ENCODE measurements at regions not wholly inside any gene's neighbourhood (a gene's known extent, or its start where the extent isn't known, plus 50 kb on each side); places are given as distances from the start of the nearest gene placed in this dataset.

DNA sequence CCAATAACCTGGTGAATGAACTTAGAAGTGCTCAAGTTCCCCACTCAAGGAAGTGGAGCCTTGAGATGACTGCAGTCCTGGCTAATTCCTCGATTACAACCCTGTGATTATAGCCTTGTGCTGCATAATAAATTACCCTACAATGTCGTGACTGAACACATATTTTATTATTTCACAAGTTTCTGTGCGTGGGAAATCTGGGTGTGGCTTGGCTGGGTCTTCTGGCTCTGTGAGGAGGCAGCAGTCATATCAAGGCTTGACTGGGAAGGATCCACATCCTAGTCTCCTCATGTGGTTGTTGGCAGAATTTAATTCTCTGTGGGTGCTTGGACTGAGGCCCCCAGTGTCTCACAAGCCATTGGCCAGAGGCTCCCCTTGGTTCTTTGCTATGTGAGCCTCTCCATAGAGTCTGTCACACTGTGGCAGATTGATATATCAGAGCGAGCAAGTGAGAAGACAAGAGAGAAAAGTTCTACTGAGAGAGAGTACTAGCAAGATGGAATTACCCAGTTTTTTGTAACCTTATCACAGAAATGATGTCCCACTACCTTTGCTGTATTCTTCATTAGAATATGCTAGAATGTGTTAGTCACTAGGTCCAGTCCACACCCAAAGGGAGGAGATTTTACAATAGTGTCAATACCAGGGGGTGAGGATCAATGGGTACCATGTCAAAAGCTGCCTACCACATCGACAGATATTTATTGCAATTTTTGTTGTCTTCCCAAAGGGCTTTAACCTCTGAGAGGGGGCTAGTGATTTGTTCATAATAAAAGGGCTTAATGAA lies 102.8 kb upstream of the TBC1D5 start:
- H4K20me1 ChIP-seq (ENCODE audit: control insufficient read depth, extremely low read depth, insufficient read depth, low read length), result no peaks in the 10 kb centered on the region
- H3K9me1 ChIP-seq (ENCODE audit: control insufficient read depth, extremely low read depth, insufficient read depth, low read length), result no peaks in the 10 kb centered on the region
- no peaks in the 10 kb centered on the region for H3K36me3 ChIP-seq (ENCODE audit: control insufficient read depth in 2 of 2, extremely low read depth in 1 of 2, insufficient read depth in 2 of 2, low read length in 2 of 2)
- no peaks in the 10 kb centered on the region for H3K79me2 ChIP-seq (ENCODE audit: control insufficient read depth, insufficient read depth, low read length)
- dilution Hi-C loops (cut with MboI; ENCODE audit: extremely low pct_ligation_motif_present, low sequenced_read_pairs), result no loop called here
- H2AFZ ChIP-seq (ENCODE audit: control insufficient read depth, low read length), result no peak overlapping the region
- no peaks in the 10 kb centered on the region for H3K27me3 ChIP-seq (ENCODE audit: control insufficient read depth, extremely low read depth, insufficient read depth, low read length)
- no peak for TF ChIP-seq EZH2 (IDR thresholded peaks at IDR 0.05; ENCODE audit: low read length)
- TF ChIP-seq, protein P1, sequence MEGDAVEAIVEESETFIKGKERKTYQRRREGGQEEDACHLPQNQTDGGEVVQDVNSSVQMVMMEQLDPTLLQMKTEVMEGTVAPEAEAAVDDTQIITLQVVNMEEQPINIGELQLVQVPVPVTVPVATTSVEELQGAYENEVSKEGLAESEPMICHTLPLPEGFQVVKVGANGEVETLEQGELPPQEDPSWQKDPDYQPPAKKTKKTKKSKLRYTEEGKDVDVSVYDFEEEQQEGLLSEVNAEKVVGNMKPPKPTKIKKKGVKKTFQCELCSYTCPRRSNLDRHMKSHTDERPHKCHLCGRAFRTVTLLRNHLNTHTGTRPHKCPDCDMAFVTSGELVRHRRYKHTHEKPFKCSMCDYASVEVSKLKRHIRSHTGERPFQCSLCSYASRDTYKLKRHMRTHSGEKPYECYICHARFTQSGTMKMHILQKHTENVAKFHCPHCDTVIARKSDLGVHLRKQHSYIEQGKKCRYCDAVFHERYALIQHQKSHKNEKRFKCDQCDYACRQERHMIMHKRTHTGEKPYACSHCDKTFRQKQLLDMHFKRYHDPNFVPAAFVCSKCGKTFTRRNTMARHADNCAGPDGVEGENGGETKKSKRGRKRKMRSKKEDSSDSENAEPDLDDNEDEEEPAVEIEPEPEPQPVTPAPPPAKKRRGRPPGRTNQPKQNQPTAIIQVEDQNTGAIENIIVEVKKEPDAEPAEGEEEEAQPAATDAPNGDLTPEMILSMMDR (optimal IDR thresholded peaks at IDR 0.05 in 1 of 3, IDR thresholded peaks at IDR 0.05 in 1 of 3, conservative IDR thresholded peaks at IDR 0.05 in 1 of 3; ENCODE audit: extremely low read depth in 1 of 3, insufficient read depth in 2 of 3, low read length in 3 of 3), result no peak
- DNase-seq (ENCODE audit: low read depth, low spot score) (no peak), FAIRE-seq (no peak)
- H3K9me3 ChIP-seq (ENCODE audit: control insufficient read depth, low read depth, low read length), result no peaks in the 10 kb centered on the region
- H3K4me3 ChIP-seq (ENCODE audit: control insufficient read depth in 2 of 3, extremely low read depth in 1 of 3, insufficient read depth in 2 of 3, low read depth in 1 of 3, low read length in 3 of 3), result no peak overlapping the region
- H3K27ac ChIP-seq (ENCODE audit: control insufficient read depth, insufficient read depth, low read length), result no peak overlapping the region
- no peak overlapping the region for H3K4me2 ChIP-seq (ENCODE audit: control insufficient read depth, extremely low read depth, insufficient read depth, low read depth, low read length)
- no peaks in the 10 kb centered on the region for H3K4me1 ChIP-seq (ENCODE audit: control insufficient read depth, extremely low read depth, insufficient read depth, low read length)
- H3K9ac ChIP-seq (ENCODE audit: control insufficient read depth, extremely low read depth, insufficient read depth, low read length), result no peak overlapping the region

DNA sequence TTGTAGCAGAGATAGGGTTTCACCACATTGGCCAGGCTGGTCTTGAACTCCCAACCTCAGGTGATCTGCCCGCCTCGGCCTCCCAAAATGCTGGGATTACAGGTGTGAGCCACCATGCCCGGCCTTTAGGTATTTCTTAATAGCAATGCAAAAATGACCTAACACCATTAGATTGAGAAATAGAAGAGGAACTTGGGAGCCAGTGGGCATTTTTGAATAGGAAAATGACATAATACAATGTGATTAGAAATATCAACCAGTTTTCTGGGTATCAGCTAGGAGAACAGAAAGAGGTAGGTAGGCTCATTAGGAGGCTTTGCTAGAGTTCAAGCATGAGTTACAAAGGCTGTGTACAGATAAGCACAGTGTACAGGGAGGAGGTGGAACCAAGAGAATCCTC lies 101.8 kb upstream of the TBC1D5 start:
- dilution Hi-C loops (cut with MboI; ENCODE audit: extremely low pct_ligation_motif_present, low sequenced_read_pairs), result no loop called here
- Histone ChIP-seq H4K20me1 (ENCODE audit: control insufficient read depth, extremely low read depth, insufficient read depth, low read length) (no peaks in the 10 kb centered on the region), H3K9ac (ENCODE audit: control insufficient read depth, extremely low read depth, insufficient read depth, low read length) (no peak overlapping the region), H3K79me2 (ENCODE audit: control insufficient read depth, insufficient read depth, low read length) (no peaks in the 10 kb centered on the region), H3K27ac (ENCODE audit: control insufficient read depth, insufficient read depth, low read length) (no peak overlapping the region), H3K4me3 (ENCODE audit: control insufficient read depth in 2 of 3, extremely low read depth in 1 of 3, insufficient read depth in 2 of 3, low read depth in 1 of 3, low read length in 3 of 3) (no peak overlapping the region), H3K36me3 (ENCODE audit: control insufficient read depth in 2 of 2, extremely low read depth in 1 of 2, insufficient read depth in 2 of 2, low read length in 2 of 2) (no peaks in the 10 kb centered on the region), H3K27me3 (ENCODE audit: control insufficient read depth, extremely low read depth, insufficient read depth, low read length) (no peaks in the 10 kb centered on the region), H2AFZ (ENCODE audit: control insufficient read depth, low read length) (no peak overlapping the region), H3K9me1 (ENCODE audit: control insufficient read depth, extremely low read depth, insufficient read depth, low read length) (no peaks in the 10 kb centered on the region), H3K4me2 (ENCODE audit: control insufficient read depth, extremely low read depth, insufficient read depth, low read depth, low read length) (no peak overlapping the region), H3K4me1 (ENCODE audit: control insufficient read depth, extremely low read depth, insufficient read depth, low read length) (no peaks in the 10 kb centered on the region), H3K9me3 (ENCODE audit: control insufficient read depth, low read depth, low read length) (no peaks in the 10 kb centered on the region)
- TF ChIP-seq, protein P1 (optimal IDR thresholded peaks at IDR 0.05 in 1 of 3, IDR thresholded peaks at IDR 0.05 in 1 of 3, conservative IDR thresholded peaks at IDR 0.05 in 1 of 3; ENCODE audit: extremely low read depth in 1 of 3, insufficient read depth in 2 of 3, low read length in 3 of 3), result no peak
- TF ChIP-seq EZH2 (IDR thresholded peaks at IDR 0.05; ENCODE audit: low read length), result no peak
- DNase-seq (ENCODE audit: low read depth, low spot score) (no peak), FAIRE-seq (no peak)
